GM12891 (cell line): ENCODE measurements at regions not wholly inside any gene's neighbourhood (a gene's known extent, or its start where the extent isn't known, plus 50 kb on each side); places are given as distances from the start of the nearest gene placed in this dataset.

Source experiments
- POLR2A ChIP-seq: IDR thresholded peaks from 2 replicates; pipeline ENCODE4 v1.6.1; 2011; ENCODE audit warnings: low read depth, low read length, control low read depth
- POLR2AphosphoS5 ChIP-seq: IDR thresholded peaks from 2 replicates; pipeline ENCODE4 v1.6.1; 2011; ENCODE audit warnings: low read depth, low read length, control low read depth
- POU2F2 ChIP-seq: IDR thresholded peaks from 2 replicates; pipeline ENCODE4 v1.6.1; 2011; ENCODE audit warnings: low read depth, mild to moderate bottlenecking, control low read depth, low read length, moderate library complexity
- TAF1 ChIP-seq: IDR thresholded peaks from 2 replicates; pipeline ENCODE4 v1.6.1; 2011; ENCODE audit warnings: low read depth, low read length, control low read depth

GRCh38 chr12:127742231-127742630 is 524.7 kb upstream of the TMEM132C start:
- TF ChIP-seq POLR2A (no peak), POLR2AphosphoS5 (no peak), TAF1 (no peak), POU2F2 (no peak)
